GM21723 (cell line): ENCODE measurements at regions not wholly inside any gene's neighbourhood (a gene's known extent, or its start where the extent isn't known, plus 50 kb on each side); places are given as distances from the start of the nearest gene placed in this dataset.

Source experiments
- ATAC-seq: cut with Tn5 transposase; IDR thresholded peaks from one replicate; pipeline ENCODE4 v1.9.1; 2021; ENCODE audit warnings: mild to moderate bottlenecking, moderate library complexity; ENCODE audit not compliant: unreplicated experiment

- no peak for ATAC-seq
Observed at GRCh38 chr5:121702682-121703081, 149.0 kb upstream of the FTMT start.

GRCh38 chr5:121704291-121704690, 147.4 kb upstream of the FTMT start:
- no peak for ATAC-seq

GRCh38 chr5:121706686-121707085, 145.0 kb upstream of the FTMT start:
- no peak for ATAC-seq

GRCh38 chr5:121707178-121707577, 144.5 kb upstream of the FTMT start:
- ATAC-seq = no peak

- no peak for ATAC-seq
Observed at GRCh38 chr5:121711416-121711815, 140.3 kb upstream of the FTMT start.

GRCh38 chr5:121719255-121719654, 132.4 kb upstream of the FTMT start:
- no peak for ATAC-seq

GRCh38 chr5:121725450-121725849, 126.2 kb upstream of the FTMT start:
- ATAC-seq = no peak

GRCh38 chr5:121726991-121727390, 124.7 kb upstream of the FTMT start:
- ATAC-seq = no peak

- no peak for ATAC-seq
Observed at GRCh38 chr5:121731377-121731776, 120.3 kb upstream of the FTMT start.

- ATAC-seq = no peak
Observed at GRCh38 chr5:121735618-121736017, 116.1 kb upstream of the FTMT start.

- no peak for ATAC-seq
Observed at GRCh38 chr5:121737120-121737519, 114.6 kb upstream of the FTMT start.

- ATAC-seq = no peak
Observed at GRCh38 chr5:121741156-121741555, 110.5 kb upstream of the FTMT start.

GRCh38 chr5:121744577-121744976, 107.1 kb upstream of the FTMT start:
- no peak for ATAC-seq

- ATAC-seq = no peak
Observed at GRCh38 chr5:121745407-121745806, 106.3 kb upstream of the FTMT start.

GRCh38 chr5:121746763-121747162, 104.9 kb upstream of the FTMT start:
- ATAC-seq = no peak

- ATAC-seq = no peak
Observed at GRCh38 chr5:121748686-121749085, 103.0 kb upstream of the FTMT start.

- no peak for ATAC-seq
Observed at GRCh38 chr5:121752149-121752548, 99.5 kb upstream of the FTMT start.

- ATAC-seq = no peak
Observed at GRCh38 chr5:121755266-121755665, 96.4 kb upstream of the FTMT start.

GRCh38 chr5:121757753-121758152, 93.9 kb upstream of the FTMT start:
- no peak for ATAC-seq

- no peak for ATAC-seq
Observed at GRCh38 chr5:121758615-121759014, 93.1 kb upstream of the FTMT start.

- ATAC-seq = no peak
Observed at GRCh38 chr5:121762426-121762825, 89.3 kb upstream of the FTMT start.

GRCh38 chr5:121763665-121764064, 88.0 kb upstream of the FTMT start:
- no peak for ATAC-seq

- ATAC-seq = no peak
Observed at GRCh38 chr5:121780406-121780805, 71.3 kb upstream of the FTMT start.

- ATAC-seq = no peak
Observed at GRCh38 chr5:121783700-121784099, 68.0 kb upstream of the FTMT start.
